ENCODE measurements at regions not wholly inside any gene's neighbourhood (a gene's known extent, or its start where the extent isn't known, plus 50 kb on each side); places are given as distances from the start of the nearest gene placed in this dataset.

DNA sequence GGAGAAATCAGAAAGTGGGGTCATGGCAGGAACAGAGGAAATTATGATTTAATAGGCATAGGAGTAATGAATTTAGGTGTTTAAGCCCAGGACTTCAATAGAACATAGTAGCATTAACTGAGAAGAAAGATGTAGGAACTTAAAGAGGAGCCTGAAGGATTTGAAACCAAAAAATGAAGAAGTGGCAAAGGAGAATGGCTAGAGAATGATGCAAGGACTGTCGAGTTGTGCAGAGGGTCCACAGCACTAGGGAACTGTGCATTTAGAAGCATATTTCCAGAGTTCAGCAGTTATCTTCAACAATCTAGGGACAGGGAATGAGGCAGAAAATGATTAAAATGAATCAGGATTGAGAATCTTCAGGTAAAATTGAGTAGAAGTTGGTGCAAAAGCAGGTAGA, 328.1 kb upstream of the LYPLAL1 start:
- WGBS, 2 donors = 81 to 84% methylated on average over 1 of the region's 1 CpG
- TF ChIP-seq POLR2AphosphoS5 (IDR thresholded peaks at IDR 0.05) = no peak
- TF ChIP-seq, protein P1, sequence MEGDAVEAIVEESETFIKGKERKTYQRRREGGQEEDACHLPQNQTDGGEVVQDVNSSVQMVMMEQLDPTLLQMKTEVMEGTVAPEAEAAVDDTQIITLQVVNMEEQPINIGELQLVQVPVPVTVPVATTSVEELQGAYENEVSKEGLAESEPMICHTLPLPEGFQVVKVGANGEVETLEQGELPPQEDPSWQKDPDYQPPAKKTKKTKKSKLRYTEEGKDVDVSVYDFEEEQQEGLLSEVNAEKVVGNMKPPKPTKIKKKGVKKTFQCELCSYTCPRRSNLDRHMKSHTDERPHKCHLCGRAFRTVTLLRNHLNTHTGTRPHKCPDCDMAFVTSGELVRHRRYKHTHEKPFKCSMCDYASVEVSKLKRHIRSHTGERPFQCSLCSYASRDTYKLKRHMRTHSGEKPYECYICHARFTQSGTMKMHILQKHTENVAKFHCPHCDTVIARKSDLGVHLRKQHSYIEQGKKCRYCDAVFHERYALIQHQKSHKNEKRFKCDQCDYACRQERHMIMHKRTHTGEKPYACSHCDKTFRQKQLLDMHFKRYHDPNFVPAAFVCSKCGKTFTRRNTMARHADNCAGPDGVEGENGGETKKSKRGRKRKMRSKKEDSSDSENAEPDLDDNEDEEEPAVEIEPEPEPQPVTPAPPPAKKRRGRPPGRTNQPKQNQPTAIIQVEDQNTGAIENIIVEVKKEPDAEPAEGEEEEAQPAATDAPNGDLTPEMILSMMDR (IDR thresholded peaks at IDR 0.05) = no peak
- no peak for TF ChIP-seq POLR2A (IDR thresholded peaks at IDR 0.05)
- no peak for TF ChIP-seq EP300 (IDR thresholded peaks at IDR 0.05)
- Histone ChIP-seq H3K4me3 (no peak overlapping the region), H3K27ac (no peak overlapping the region), H3K4me1 (peaks cover 0 to 12% (median 6%) of the 10 kb centered on the region in 4 donors), H3K9me3 (no peaks in the 10 kb centered on the region), H3K36me3 (no peaks in the 10 kb centered on the region), H3K27me3 (no peaks in the 10 kb centered on the region)
- no peak for ATAC-seq (ENCODE audit: low FRiP score in 2 of 2)
- no peak for DNase-seq

DNA sequence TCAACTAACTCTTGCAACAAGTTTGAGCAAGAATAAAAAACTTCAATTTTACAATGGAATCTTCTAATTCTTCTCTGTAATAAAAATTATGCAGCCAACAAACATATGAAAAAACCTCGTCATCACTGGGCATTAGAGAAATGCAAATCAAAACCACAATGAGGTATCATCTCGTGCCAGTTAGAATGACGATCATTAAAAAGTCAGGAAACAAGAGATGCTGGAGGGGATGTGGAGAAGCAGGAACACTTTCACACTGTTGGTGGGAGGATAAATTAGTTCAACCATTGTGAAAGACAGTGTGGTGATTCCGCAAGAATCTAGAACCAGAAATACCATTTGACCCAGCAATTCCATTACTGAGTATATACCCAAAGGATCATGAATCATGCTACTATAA, 327.5 kb upstream of the LYPLAL1 start:
- Histone ChIP-seq H3K4me3 (no peak overlapping the region), H3K27me3 (no peaks in the 10 kb centered on the region), H3K4me1 (peaks cover 0 to 13% (median 7%) of the 10 kb centered on the region in 4 donors), H3K27ac (no peak overlapping the region), H3K36me3 (no peaks in the 10 kb centered on the region), H3K9me3 (no peaks in the 10 kb centered on the region)
- ATAC-seq (ENCODE audit: low FRiP score in 2 of 2) (no peak), DNase-seq (no peak)
- WGBS, 2 donors = 88% methylated on average over 4 of the region's 4 CpGs
- TF ChIP-seq POLR2AphosphoS5 (IDR thresholded peaks at IDR 0.05) (no peak), EP300 (IDR thresholded peaks at IDR 0.05) (no peak), POLR2A (IDR thresholded peaks at IDR 0.05) (no peak)
- TF ChIP-seq, protein P1 (IDR thresholded peaks at IDR 0.05) = no peak

DNA sequence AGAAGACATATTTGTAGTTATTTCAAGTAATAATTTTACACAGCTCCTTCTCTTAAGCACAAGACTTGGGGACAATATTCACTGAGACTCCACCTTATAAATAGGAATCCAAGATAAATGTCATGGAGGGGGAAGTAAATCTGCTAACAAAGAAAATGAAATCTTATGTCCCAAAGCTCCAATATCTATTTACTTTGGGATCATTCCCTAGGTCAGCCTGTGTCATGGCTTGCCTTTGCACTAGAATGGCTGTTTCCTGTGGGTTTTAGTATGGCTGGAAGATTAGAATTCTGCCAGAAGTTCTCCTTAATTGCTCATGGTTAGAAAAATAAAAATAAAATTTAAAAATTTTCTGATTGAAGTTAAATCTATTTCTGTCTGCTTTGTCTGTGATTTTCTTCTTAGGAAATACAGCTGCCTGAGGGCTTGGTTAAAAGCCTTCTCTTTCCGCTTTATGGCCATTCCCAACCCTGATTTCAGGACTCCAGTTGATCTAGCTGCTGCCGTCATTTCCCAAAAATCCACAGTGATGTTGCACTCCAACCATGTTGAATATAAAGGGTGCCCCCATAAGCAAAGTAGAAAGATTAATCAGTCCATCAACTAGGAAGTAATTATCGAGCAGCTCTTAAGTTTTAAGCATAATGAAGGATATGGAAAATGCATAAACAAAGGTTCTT, 326.4 kb upstream of the LYPLAL1 start:
- H3K36me3 ChIP-seq = no peaks in the 10 kb centered on the region
- H3K27ac ChIP-seq = no peak overlapping the region
- TF ChIP-seq POLR2AphosphoS5 (IDR thresholded peaks at IDR 0.05) (no peak), POLR2A (IDR thresholded peaks at IDR 0.05) (no peak), EP300 (IDR thresholded peaks at IDR 0.05) (no peak)
- TF ChIP-seq, protein P1 (IDR thresholded peaks at IDR 0.05) = no peak
- 84 to 94% methylated on average over 3 of the region's 3 CpGs for WGBS, 2 donors
- DNase-seq (no peak), ATAC-seq (ENCODE audit: low FRiP score in 2 of 2) (no peak)
- H3K9me3 ChIP-seq = no peaks in the 10 kb centered on the region
- no peaks in the 10 kb centered on the region for H3K27me3 ChIP-seq
- H3K4me1 ChIP-seq = peaks cover 0 to 13% (median 7%) of the 10 kb centered on the region in 4 donors
- H3K4me3 ChIP-seq = no peak overlapping the region

DNA sequence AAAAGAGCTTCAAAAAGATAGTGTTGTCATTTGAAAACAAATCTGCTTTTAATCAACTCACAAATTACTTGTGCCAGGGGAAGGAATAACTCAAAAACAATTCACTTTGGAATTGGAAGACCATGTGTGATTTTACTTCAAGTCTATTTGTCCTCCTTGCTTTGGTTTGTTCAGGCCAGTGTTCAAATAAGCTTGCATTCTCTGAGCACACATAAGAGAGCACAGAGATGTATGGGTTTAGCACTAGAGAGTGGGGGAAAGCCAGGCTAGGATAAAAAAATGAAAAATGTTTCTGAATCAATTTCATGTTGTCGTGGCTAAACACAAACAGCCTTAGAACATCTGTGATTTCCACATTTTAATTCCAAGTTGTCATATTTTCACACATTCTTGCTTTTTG, 325.7 kb upstream of the LYPLAL1 start:
- WGBS, 2 donors = 39 to 45% methylated on average over 1 of the region's 1 CpG
- Histone ChIP-seq H3K9me3 (no peaks in the 10 kb centered on the region), H3K4me3 (no peak overlapping the region), H3K4me1 (peaks cover 0 to 13% (median 7%) of the 10 kb centered on the region in 4 donors), H3K27me3 (no peaks in the 10 kb centered on the region), H3K36me3 (no peaks in the 10 kb centered on the region), H3K27ac (no peak overlapping the region)
- TF ChIP-seq EP300 (IDR thresholded peaks at IDR 0.05) (no peak), POLR2A (IDR thresholded peaks at IDR 0.05) (no peak), POLR2AphosphoS5 (IDR thresholded peaks at IDR 0.05) (no peak)
- TF ChIP-seq, protein P1 (IDR thresholded peaks at IDR 0.05) = no peak
- ATAC-seq (ENCODE audit: low FRiP score in 2 of 2) = no peak
- no peak for DNase-seq

DNA sequence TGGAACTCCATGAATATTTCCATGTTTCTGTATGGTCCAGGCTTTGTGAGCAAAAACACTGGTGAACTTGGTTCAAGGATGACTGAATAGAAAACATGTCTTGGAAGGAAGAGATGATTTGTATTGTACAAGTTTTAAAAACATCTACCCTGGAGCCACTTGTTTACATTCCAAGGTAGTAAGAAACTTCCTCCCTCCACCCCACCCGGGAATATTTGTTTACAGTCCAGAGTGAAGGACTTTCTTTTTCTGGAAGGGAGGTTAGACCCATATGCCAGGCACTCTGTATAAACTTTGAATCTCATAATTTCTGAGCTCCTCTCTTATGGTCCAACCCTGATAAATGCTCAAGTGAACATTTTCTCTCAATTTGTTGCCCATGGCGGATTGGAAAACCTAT, 323.3 kb upstream of the LYPLAL1 start:
- Histone ChIP-seq H3K9me3 (no peaks in the 10 kb centered on the region), H3K27me3 (no peaks in the 10 kb centered on the region), H3K4me1 (peaks cover 0 to 13% (median 7%) of the 10 kb centered on the region in 4 donors), H3K27ac (peak overlapping the region in 1 of 4 donors; percentile 48), H3K36me3 (no peaks in the 10 kb centered on the region), H3K4me3 (no peak overlapping the region)
- ATAC-seq (ENCODE audit: low FRiP score in 2 of 2) (no peak), DNase-seq (no peak)
- WGBS, 2 donors = 45 to 59% methylated on average over 2 of the region's 2 CpGs
- TF ChIP-seq, protein P1 (IDR thresholded peaks at IDR 0.05) = no peak
- TF ChIP-seq EP300 (IDR thresholded peaks at IDR 0.05) = no peak

Measured in upper lobe of left lung (tissue), 6 donors.